NCI-H1694 treated with DMSO at 0.1 percent for 48 hours (cell line): ENCODE measurements at regions not wholly inside any gene's neighbourhood (a gene's known extent, or its start where the extent isn't known, plus 50 kb on each side); places are given as distances from the start of the nearest gene placed in this dataset.
A peak's percentile ranks its signal among the peaks of the same experiment; 100 is the strongest.

ENCODE experiments used
- DNase-seq: peaks from one replicate; lab custom pipeline; 2025; lab: John Stamatoyannopoulos, UW

- DNase-seq: no peak
These were observed 93.1 kb upstream of the SPON1 start for GRCh38 chr11:13869398-13869886.

- no peak for DNase-seq
These were observed 87.9 kb upstream of the SPON1 start for GRCh38 chr11:13874597-13874996.

DNA sequence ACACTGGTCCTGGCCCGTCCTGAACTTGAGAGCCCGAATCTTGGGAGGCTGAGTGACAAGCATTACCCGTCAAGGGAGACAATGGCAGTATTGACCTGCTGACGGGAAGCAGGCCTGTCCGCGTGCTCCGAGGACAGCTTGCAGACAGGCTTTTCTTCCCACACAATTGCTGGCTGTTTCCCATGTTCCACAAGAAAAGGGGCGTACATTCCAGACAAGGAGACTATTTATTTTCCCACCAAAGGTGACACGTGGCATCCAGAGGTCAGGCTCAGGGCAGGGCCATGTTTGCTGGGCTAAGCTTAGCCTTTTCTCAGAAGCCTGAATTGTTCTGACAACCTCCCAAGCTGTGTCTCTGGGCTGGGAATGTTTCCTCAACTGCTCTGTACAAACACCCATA is 86.9 kb upstream of the SPON1 start:
- no peak for DNase-seq

DNA sequence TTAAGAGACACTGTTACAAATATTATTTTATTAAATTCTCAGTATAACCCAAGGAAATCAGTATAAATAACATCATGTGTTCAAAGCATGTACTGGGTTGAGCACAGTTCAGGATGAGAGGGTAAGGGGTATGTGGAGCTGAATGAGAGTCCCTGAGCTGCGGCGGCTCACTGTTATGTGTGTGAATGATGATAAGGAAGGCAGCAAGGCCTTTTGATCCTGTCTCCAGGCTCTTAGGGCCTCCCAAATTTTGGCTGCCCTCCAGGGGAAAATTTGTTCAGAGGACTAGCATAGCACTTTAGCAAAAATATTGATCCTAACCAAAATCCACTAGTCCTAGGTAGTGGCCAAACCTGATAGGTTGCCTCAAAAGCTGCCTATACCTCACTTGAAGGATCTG is 86.1 kb upstream of the SPON1 start:
- DNase-seq: no peak

DNA sequence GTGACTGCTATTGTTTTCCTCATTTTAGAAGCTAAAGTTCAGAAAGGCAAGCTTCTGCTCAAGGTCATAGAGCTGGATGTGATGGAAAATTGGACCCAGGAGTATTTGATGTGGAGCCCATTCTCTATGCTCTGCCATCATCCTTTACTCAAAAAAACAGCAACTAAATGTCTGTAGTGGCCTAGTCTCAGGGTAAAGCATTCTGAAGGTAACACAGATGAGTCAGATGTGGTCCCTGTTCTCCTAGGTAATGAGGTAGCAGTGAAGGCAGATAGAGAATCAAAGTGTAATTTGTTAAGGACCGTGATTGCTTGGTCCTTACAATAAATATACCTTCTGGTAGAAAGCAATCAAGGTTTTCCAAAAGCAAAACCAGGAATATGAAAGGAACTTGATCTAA is 84.4 kb upstream of the SPON1 start:
- no peak for DNase-seq

- DNase-seq: no peak
These were observed 81.9 kb upstream of the SPON1 start for GRCh38 chr11:13880634-13881033.

DNA sequence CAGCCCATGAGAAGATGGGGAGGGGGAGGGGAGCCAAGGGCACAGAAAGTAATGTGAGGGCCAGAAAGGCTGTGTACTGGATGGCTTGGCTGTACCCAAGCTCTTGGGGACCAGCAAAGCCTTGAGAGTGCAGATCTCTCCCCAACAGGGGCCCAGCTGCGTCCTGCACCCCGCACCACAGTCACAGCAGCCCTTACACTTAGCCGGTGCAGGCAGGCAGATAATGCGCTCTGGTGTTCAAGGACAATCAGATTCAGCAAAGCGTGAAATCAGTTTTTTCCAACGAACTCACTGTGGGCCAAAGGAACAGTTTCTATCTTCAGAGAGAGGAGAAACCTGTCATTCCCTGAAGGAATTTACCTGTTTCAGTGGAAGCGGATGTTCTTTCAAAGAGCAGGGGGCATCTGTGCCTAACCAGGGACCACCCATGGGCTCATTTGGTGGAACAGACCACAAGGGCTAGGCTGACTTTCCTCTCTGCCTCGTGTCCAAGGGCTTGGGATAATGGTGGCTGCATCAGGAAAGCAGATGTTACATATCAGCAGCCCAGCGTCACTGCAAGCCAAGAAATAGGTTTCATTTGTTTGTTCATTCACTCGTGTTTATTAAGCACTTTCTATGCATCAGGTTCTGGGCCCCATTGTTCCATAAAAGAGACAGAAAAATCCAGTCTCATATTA is 81.2 kb upstream of the SPON1 start:
- no peak for DNase-seq

- DNase-seq: no peak
These were observed 79.5 kb upstream of the SPON1 start for GRCh38 chr11:13883042-13883441.

GRCh38 chr11:13883589-13883988 is 78.9 kb upstream of the SPON1 start:
- no peak for DNase-seq

DNA sequence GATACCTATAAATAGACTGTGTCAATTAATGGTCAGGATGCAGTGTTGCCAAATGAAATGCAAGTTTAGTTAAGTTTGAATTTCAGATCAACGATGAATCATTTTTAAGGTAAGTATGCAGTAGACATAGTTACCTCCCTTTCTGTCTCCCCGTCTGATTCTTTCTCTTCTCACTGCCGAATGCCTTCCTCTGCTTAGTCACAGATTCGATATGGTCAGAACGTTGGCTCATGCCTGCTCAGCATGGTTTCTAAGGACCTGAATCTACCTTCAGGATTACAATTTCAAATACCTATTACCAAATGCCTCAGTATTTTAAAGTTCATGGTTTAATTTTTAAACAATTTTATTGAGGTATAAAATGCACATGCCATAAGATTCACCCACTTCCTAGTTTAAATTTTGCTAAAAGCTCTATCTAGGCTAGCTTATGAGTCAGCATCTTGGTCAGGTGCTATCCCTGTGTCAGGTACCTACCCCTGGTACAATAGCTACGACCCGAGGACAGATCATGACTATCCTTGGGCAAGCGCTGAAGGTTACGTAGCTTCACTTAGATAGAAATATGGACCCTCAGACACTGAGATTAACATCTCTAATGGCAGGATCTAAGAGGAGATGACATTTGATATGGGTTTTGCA is 78.2 kb upstream of the SPON1 start:
- no peak for DNase-seq

GRCh38 chr11:13885083-13885482 is 77.4 kb upstream of the SPON1 start:
- no peak for DNase-seq

GRCh38 chr11:13889552-13890249 is 72.8 kb upstream of the SPON1 start:
- DNase-seq: peak; percentile 19

- DNase-seq: no peak
These were observed 70.6 kb upstream of the SPON1 start for GRCh38 chr11:13891911-13892310.

GRCh38 chr11:13896175-13896980 is 66.1 kb upstream of the SPON1 start:
- DNase-seq: no peak

- no peak for DNase-seq
These were observed 65.6 kb upstream of the SPON1 start for GRCh38 chr11:13896981-13897353.

DNA sequence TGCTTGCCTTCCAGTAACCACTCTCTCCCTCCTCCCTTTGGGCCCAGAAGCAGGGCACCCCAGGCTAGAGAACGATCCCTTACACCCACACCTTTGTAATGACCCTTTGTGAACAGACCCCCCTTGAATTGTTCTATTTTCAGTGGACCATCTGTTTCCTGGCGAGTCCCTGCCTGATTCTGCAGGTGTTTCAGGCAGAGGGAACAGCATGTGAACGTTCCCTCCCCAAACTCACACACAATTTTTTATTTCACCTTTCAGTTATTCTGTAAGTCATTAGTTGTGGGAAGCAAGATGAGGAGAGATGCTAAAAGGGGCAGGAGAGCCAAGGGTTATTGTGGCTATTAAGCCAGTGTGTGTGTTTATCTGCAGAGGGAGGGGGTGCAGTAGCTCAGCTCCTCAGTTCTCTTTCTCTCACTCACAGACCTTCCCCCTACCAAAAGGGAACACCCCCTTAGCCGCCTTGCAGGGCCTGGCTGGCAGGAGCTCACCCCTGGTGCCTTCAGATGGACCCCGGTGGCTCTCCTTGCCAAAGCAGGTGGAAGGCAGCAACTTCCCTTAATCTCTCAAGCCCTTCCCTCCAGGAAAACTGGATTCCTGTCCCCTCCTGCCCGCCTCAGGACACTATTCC is 64.8 kb upstream of the SPON1 start:
- peak; percentile 79 for DNase-seq

- no peak for DNase-seq
These were observed 62.9 kb upstream of the SPON1 start for GRCh38 chr11:13899603-13900002.

GRCh38 chr11:13902523-13902922 is 60.0 kb upstream of the SPON1 start:
- DNase-seq: no peak

DNA sequence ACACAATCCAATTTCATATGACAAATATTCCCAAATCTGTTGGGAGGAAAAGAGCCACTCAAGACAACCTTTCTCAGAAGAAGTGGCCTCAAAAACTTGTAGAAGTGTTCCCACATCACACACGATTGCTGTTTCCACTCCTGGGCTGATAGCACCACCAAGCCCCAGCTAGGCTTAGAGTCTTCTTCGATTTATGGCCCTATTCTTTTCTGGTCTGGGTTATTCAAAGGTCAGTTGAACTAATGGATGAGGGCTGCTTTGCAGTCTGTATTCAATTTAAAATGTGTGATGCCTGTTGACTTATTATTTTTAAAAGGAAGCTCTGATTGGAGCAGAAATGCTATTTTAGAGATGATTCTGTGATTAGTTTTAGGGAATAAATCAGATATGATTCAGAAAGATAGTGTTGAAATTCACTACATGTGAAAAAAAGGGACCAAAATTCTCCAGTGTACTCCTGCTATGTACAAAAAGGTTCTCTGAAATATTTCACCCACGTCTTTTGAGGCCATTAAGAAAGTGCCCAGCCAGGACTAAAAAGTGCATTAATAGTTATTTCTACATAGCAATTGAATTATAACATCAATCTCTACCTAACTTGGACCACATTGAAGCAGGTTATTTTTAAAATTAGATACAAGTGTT is 57.3 kb upstream of the SPON1 start:
- DNase-seq: no peak

DNA sequence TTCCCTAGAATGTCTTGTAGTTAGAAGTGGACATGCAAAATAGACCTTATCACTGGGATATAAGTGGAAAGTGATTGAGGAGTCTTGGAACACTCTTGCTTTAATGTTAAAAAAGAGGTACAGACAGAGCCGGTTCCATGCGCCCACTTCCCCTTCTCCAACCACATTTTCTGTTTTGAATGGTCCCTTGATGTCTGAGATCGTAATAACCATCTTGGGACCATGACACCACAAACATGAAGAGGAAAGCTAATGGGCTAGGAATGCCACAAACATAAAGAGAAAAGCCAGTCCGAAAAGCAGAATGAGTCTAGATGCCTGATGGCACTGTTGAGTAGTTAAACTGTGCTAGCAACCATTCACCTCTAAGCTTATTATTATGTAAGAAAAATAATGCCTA is 54.8 kb upstream of the SPON1 start:
- no peak for DNase-seq

- DNase-seq: no peak
These were observed 54.0 kb upstream of the SPON1 start for GRCh38 chr11:13908535-13908934.
